ENCODE measurements at regions not wholly inside any gene's neighbourhood (a gene's known extent, or its start where the extent isn't known, plus 50 kb on each side); places are given as distances from the start of the nearest gene placed in this dataset.
A peak's percentile ranks its signal among the peaks of the same experiment; 100 is the strongest.

DNA sequence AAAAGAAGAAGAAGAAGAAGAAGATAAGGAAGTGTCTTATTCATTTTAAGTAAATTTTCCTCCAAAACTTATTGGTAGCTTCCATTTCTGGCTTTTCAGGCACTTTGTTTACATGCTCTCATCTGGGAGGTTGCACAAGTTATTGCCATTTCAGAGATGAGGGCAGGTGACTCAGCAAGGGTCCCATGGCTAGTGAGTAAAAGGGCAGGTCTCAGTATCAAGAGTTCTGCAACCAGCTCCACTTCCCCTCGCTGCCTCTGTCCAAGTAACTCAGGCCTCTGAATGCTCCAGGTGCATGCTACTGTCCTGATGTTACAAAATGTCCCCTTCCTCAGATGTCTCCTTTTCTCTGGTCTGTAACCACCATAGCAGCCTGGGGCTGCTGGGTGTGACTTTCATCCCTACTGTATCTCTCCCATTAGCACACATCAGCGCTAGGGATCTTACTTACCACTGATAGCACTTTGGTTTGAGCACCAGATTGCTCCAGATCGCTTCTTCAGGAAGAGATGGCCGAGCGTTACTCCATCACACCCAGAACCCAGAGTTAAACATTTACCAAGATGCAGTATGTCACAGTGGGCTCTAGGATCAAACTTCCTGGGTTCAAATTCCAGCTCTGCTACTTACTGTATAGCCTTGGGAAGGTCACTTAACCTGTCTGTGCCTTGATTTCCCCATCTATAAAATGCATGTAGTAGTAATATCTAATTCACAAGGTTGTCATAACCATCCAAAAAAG lies 57.4 kb upstream of the LAPTM4A start:
- H3K36me3 ChIP-seq: no peaks in the 10 kb centered on the region
- no peaks in the 10 kb centered on the region for H3K27me3 ChIP-seq
- TF ChIP-seq, protein P1, sequence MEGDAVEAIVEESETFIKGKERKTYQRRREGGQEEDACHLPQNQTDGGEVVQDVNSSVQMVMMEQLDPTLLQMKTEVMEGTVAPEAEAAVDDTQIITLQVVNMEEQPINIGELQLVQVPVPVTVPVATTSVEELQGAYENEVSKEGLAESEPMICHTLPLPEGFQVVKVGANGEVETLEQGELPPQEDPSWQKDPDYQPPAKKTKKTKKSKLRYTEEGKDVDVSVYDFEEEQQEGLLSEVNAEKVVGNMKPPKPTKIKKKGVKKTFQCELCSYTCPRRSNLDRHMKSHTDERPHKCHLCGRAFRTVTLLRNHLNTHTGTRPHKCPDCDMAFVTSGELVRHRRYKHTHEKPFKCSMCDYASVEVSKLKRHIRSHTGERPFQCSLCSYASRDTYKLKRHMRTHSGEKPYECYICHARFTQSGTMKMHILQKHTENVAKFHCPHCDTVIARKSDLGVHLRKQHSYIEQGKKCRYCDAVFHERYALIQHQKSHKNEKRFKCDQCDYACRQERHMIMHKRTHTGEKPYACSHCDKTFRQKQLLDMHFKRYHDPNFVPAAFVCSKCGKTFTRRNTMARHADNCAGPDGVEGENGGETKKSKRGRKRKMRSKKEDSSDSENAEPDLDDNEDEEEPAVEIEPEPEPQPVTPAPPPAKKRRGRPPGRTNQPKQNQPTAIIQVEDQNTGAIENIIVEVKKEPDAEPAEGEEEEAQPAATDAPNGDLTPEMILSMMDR (IDR thresholded peaks at IDR 0.05): no peak
- peak overlapping the region; percentile 62 for H3K27ac ChIP-seq
- DNase-seq: peak; percentile 66
- no peak overlapping the region for H3K9ac ChIP-seq (ENCODE audit: low read depth in 2 of 2, low read length in 2 of 2)
- intact Hi-C loops (cut with DNase I): loop anchor here (10.0 kb wide), 1 partner anchor 116 kb away; the partner anchor contains the start of gene SDC1
- H3K9me3 ChIP-seq: no peaks in the 10 kb centered on the region
- no peak overlapping the region for H3K4me3 ChIP-seq
- H3K4me1 ChIP-seq: peaks cover 4% of the 10 kb centered on the region

DNA sequence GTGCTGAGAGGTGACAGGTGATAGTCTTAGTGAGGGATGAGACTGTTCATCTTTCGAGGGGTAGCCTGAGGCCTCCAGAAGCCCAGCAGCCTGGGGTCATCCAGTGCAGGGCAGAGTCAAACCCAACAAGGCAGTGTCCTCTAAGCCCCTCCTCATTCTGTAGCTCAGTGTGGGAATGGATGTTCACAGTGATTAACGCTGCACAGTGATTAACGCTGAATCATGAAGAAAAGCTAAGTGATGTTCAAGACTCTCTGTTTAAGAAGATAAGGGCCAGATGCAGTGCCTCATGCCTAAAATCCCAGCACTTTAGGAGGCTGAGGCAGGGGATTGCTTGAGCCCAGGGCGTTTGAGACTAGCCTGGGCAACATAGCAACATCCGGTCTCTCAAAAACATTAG lies 56.3 kb upstream of the LAPTM4A start:
- H3K9ac ChIP-seq (ENCODE audit: low read depth in 2 of 2, low read length in 2 of 2): no peak overlapping the region
- no peaks in the 10 kb centered on the region for H3K9me3 ChIP-seq
- H3K27ac ChIP-seq: no peak overlapping the region
- H3K4me1 ChIP-seq: peaks cover 4% of the 10 kb centered on the region
- no peaks in the 10 kb centered on the region for H3K36me3 ChIP-seq
- TF ChIP-seq, protein P1 (IDR thresholded peaks at IDR 0.05): no peak
- H3K4me3 ChIP-seq: no peak overlapping the region
- intact Hi-C loops (cut with DNase I): loop anchor here (10.0 kb wide), 1 partner anchor 117 kb away; the partner anchor contains the start of gene SDC1
- H3K27me3 ChIP-seq: no peaks in the 10 kb centered on the region
- no peak for DNase-seq

DNA sequence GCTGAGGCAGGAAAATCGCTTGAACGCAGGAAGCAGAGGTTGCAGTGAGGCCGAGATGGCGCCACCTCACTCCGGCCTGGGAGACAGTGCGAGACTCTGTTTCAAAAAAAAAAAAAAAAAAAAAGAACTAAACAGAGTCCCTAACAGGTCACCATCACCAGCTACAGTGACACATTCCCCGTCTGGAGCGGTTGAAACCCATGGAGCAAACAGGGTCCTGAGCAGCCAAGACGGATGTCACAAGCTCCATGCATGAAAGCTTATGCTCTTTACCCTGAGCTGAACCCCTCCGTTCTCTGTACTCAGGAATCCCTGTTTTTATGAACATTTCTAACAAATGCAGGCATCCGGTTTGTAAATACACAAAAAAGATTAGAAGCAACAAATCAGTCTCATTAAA lies 55.9 kb upstream of the LAPTM4A start:
- Histone ChIP-seq H3K36me3 (no peaks in the 10 kb centered on the region), H3K27ac (no peak overlapping the region), H3K4me1 (peaks cover 4% of the 10 kb centered on the region), H3K27me3 (no peaks in the 10 kb centered on the region), H3K9me3 (no peaks in the 10 kb centered on the region), H3K4me3 (no peak overlapping the region), H3K9ac (ENCODE audit: low read depth in 2 of 2, low read length in 2 of 2) (no peak overlapping the region)
- no peak for DNase-seq
- TF ChIP-seq, protein P1 (IDR thresholded peaks at IDR 0.05): no peak
- intact Hi-C loops (cut with DNase I): loop anchor here (10.0 kb wide), 1 partner anchor 117 kb away; the partner anchor contains the start of gene SDC1

DNA sequence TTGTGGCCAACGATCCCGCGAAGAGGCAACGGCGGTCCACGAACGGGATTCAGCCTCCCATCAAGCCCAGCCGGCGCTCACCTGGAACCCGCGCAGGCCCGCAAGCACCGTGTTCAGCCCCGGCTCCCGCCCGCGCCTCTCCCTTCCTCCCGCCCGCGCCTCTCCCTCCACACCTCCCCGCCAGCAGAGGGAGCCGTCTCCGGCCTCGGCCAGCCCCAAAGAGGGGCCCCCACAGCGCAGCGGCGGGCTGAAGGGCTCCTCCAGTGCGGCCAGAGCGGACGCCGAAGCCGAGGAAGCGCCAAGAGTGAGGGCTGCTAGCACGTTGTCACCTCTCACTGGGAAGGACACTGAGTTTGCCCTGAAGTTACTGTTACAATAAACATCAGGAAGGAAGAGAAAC lies 55.3 kb upstream of the LAPTM4A start:
- DNase-seq: peak; percentile 63
- intact Hi-C loops (cut with DNase I): loop anchor here (10.0 kb wide), 1 partner anchor 118 kb away; the partner anchor contains the start of gene SDC1
- no peak overlapping the region for H3K9ac ChIP-seq (ENCODE audit: low read depth in 2 of 2, low read length in 2 of 2)

DNA sequence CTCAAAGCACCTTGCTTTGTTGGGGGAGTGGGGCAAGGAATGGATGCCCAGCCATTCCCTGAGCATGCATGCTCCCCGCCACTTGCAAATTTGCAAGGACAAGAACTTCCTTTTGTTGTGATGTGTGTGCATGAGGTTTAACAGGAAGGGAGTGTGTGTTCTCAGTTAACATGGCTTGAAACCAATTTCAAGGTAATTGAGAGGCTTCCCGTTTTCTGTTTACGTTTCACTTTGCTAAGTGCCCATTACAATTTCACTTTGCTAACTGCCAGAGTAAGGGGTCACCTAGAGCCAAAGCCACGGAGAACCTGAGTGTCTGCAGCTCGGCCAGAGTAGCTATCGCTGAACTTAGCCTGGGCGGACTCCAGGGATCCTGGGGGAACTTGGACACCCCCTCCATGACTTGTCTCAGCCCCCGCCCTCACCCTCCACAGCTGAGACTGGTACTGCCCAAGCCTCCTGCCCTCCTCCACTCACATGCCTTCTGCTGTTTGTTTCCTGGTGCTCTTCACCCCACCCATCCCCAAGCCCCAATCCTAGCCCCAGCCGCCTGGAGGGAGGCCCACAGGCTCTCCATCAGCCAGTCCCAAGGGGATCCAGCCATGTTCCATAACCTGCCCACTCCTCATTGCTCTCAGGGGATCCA lies 53.6 kb upstream of the LAPTM4A start:
- Histone ChIP-seq H3K4me3 (no peak overlapping the region), H3K27ac (no peak overlapping the region), H3K27me3 (no peaks in the 10 kb centered on the region), H3K9ac (ENCODE audit: low read depth in 2 of 2, low read length in 2 of 2) (no peak overlapping the region), H3K4me1 (peaks cover 4% of the 10 kb centered on the region), H3K36me3 (no peaks in the 10 kb centered on the region), H3K9me3 (no peaks in the 10 kb centered on the region)
- intact Hi-C loops (cut with DNase I): loop anchor here (10.0 kb wide), 1 partner anchor 120 kb away; the partner anchor contains the start of gene SDC1
- TF ChIP-seq, protein P1 (IDR thresholded peaks at IDR 0.05): no peak
- no peak for DNase-seq

More for the DNA sequence above, 55.3 kb upstream of the LAPTM4A start:
- TF ChIP-seq, protein P1 (IDR thresholded peaks at IDR 0.05): peak; percentile 14
- H3K27me3 ChIP-seq: no peaks in the 10 kb centered on the region
- no peaks in the 10 kb centered on the region for H3K9me3 ChIP-seq
- no peak overlapping the region for H3K27ac ChIP-seq
- no peaks in the 10 kb centered on the region for H3K36me3 ChIP-seq
- H3K4me1 ChIP-seq: peaks cover 4% of the 10 kb centered on the region
- H3K4me3 ChIP-seq: no peak overlapping the region
